Stomach smooth muscle (tissue), 2 donors: ENCODE measurements at regions not wholly inside any gene's neighbourhood (a gene's known extent, or its start where the extent isn't known, plus 50 kb on each side); places are given as distances from the start of the nearest gene placed in this dataset.

ENCODE experiments used
- H3K27ac ChIP-seq: one replicate; pipeline ENCODE4 v1.7.0; 2013; ENCODE audit warnings: mild to moderate bottlenecking, low read length, inconsistent platforms
- H3K27me3 ChIP-seq, 2 donors: one replicate each; pipeline ENCODE4 v1.7.0; 2013; ENCODE audit warnings: low read length in 2 of 2; ENCODE audit not compliant: insufficient read depth in 2 of 2, control insufficient read depth in 1 of 2
- H3K36me3 ChIP-seq, 2 donors: one replicate each; pipeline ENCODE4 v1.7.0; 2013; ENCODE audit warnings: low read length in 2 of 2; ENCODE audit not compliant: control insufficient read depth in 2 of 2, insufficient read depth in 2 of 2
- H3K4me1 ChIP-seq: one replicate; pipeline ENCODE4 v1.7.0; 2013; ENCODE audit warnings: low read length; ENCODE audit not compliant: control insufficient read depth, insufficient read depth
- H3K4me3 ChIP-seq, 2 donors: one replicate each; pipeline ENCODE4 v1.7.0; 2013; ENCODE audit warnings: low read length in 2 of 2
- H3K9ac ChIP-seq, 2 donors: one replicate each; pipeline ENCODE4 v1.7.0; 2013; ENCODE audit warnings: low read length in 2 of 2, mild to moderate bottlenecking in 1 of 2
- H3K9me3 ChIP-seq, 2 donors: one replicate each; pipeline ENCODE4 v1.7.0; 2013; ENCODE audit warnings: low read length in 2 of 2; ENCODE audit not compliant: control insufficient read depth in 2 of 2
- donor health status: healthy.
- donor health status: Pancreatic carcinoma.

DNA sequence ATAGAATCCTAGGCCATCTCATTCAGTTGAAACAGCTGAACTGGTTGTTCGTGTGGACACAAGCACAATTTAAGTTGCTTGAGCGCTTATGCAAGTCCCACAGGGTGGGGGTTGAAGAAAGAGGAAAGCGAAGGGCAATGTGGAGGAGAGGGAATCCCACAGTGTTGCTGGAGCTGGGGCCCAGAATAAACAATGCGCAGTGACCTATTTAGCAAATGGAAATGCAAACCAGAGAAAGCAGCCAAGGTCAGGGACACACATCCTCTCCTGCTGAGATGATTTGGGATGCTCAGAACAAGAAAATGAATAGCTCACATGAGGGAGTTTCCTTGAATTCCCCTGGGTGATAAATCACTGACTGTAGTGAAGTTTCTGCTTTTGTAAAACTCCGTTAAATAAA, 838.3 kb downstream of the TLE4 start:
- Histone ChIP-seq H3K4me3 (no peak overlapping the region), H3K4me1 (peaks cover 3% of the 10 kb centered on the region), H3K9ac (no peak overlapping the region), H3K36me3 (no peaks in the 10 kb centered on the region), H3K9me3 (no peaks in the 10 kb centered on the region), H3K27me3 (no peaks in the 10 kb centered on the region), H3K27ac (no peak overlapping the region)

DNA sequence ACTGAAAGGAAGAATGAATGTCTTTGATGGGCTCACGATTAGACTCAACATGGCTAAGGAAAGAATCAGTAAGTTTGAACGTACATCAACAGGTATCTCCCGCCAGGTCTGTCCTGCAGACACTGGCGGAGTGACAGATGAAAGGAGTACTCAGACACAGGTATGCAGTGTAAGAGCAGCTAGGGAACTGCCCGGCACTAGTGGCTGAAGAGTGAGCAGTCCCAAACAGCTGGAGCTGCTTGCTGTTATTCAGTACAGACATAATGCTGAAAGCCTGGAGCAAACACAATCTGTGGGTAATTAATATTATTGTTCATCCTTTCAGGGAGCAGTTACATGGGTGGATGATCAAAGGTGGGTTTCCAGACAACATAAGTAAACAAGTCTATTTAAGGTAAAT, 835.5 kb downstream of the TLE4 start:
- no peaks in the 10 kb centered on the region for H3K9me3 ChIP-seq

DNA sequence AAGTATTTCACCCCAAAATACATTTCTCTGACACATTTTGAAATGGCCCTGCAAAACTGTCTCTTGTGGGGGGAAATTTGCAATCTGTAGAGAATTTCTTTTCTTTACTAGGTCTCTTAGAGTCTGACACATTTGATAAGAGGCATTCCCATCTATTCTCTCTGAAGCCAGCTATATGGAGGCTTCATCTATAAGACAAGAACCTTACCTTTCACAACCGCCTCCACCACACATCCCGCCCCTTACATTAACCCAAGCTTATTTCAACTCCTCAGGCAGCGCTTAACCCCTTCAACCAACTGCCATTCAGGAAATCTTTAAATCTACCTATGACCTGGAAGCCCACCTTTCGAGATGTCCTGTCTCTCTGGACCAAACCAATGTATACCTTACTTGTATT, 829.5 kb downstream of the TLE4 start:
- Histone ChIP-seq H3K4me3 (no peak overlapping the region), H3K9ac (no peak overlapping the region), H3K27me3 (no peaks in the 10 kb centered on the region), H3K4me1 (no peaks in the 10 kb centered on the region), H3K9me3 (no peaks in the 10 kb centered on the region), H3K27ac (no peak overlapping the region), H3K36me3 (no peaks in the 10 kb centered on the region)

More for the DNA sequence above, 835.5 kb downstream of the TLE4 start:
- H3K4me1 ChIP-seq: peaks cover 3% of the 10 kb centered on the region
- H3K9ac ChIP-seq: no peak overlapping the region
- H3K27ac ChIP-seq: no peak overlapping the region
- no peak overlapping the region for H3K4me3 ChIP-seq
- no peaks in the 10 kb centered on the region for H3K36me3 ChIP-seq
- no peaks in the 10 kb centered on the region for H3K27me3 ChIP-seq

DNA sequence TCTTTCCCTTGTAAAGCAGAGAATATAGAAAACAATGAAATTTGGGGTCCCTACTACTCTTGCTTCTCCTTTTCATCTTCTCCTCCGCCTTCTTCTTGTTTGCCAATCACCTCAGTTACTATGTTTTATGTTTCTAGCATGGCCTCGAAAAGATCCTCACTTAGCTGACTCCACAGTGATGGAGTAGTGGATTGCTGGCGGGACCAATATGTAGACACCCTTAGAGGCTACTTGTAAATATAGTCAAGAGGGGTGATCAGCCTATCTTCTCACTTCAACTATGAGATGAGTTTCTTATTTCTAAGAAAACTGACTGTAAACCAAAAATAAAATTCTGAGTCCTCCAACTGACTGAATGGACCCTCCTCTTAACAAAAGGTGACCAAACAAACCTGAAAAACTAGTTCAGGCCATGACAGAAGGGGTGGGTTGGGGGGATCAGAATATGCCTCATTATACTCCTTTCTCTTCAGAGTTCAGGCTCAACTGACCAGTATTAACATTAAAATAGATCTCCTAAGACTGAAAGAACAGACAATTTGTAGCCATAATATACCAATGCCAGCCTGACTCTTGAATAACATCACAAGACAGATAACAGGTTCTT, 829.0 kb downstream of the TLE4 start:
- no peak overlapping the region for H3K9ac ChIP-seq
- no peaks in the 10 kb centered on the region for H3K9me3 ChIP-seq
- no peaks in the 10 kb centered on the region for H3K27me3 ChIP-seq
- no peaks in the 10 kb centered on the region for H3K4me1 ChIP-seq
- H3K27ac ChIP-seq: no peak overlapping the region
- no peak overlapping the region for H3K4me3 ChIP-seq
- no peaks in the 10 kb centered on the region for H3K36me3 ChIP-seq

DNA sequence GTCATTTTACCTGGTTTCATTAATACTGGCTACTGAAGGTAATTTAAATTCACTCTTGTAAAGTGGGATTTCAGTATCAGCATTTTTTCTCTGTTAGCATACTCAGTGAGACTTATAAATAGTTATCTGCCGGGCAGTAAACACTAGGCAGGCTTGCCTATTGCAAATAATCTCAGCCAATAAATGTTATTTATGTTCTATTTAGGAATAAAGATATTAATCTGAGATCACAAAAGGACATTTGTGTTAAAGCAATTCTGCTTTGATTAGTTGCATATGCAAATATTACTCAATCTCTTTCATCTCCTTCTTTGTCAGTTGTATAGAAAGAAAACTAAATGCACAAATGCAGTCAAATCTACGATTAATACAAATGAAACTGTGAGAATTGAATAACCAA, 827.8 kb downstream of the TLE4 start:
- Histone ChIP-seq H3K9me3 (no peaks in the 10 kb centered on the region), H3K9ac (no peak overlapping the region), H3K4me1 (no peaks in the 10 kb centered on the region), H3K27ac (no peak overlapping the region), H3K36me3 (no peaks in the 10 kb centered on the region), H3K4me3 (no peak overlapping the region), H3K27me3 (no peaks in the 10 kb centered on the region)

DNA sequence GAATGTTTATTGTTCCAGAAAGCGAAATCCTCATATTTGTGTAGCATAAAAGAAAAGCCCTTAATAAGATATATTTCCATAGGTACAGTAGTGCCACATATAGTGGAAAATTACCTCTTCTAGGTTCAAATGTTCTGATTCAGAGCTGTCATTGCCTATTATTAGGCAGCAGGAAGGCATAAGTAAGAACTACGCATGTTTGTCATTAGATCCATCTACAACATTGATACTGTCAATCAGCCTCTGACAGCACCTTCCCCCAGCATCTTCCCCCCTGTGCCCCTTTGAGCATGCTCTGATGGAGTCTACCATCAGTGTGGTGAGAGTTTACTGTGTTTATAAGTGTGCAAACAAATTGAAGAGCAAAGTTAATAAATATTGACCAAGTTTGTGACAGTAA, 816.1 kb downstream of the TLE4 start:
- Histone ChIP-seq H3K9me3 (no peaks in the 10 kb centered on the region), H3K36me3 (no peaks in the 10 kb centered on the region), H3K4me3 (no peak overlapping the region), H3K27me3 (no peaks in the 10 kb centered on the region), H3K4me1 (no peaks in the 10 kb centered on the region), H3K27ac (no peak overlapping the region), H3K9ac (no peak overlapping the region)

DNA sequence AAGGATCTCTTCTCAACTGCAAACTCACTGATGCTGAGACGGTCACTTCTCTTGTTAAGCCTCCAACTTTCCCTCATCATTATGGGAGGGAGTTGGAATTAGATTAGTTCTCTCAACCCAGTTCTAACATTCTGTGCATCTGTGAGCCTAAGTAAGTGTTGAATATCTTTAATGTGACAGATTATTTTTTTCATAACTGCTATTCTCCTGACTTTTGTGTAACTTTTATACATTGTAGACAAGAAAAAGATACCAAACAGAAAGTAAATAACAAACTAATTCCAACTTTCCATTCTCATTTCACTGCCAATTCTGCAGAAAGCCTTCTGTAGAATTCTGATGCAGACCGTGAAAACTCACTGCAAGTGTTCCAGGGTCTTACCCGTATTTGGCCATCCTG, 813.5 kb downstream of the TLE4 start:
- H3K9me3 ChIP-seq: no peaks in the 10 kb centered on the region
- H3K36me3 ChIP-seq: no peaks in the 10 kb centered on the region
- no peak overlapping the region for H3K27ac ChIP-seq
- no peaks in the 10 kb centered on the region for H3K4me1 ChIP-seq
- no peaks in the 10 kb centered on the region for H3K27me3 ChIP-seq
- H3K9ac ChIP-seq: no peak overlapping the region
- H3K4me3 ChIP-seq: no peak overlapping the region

DNA sequence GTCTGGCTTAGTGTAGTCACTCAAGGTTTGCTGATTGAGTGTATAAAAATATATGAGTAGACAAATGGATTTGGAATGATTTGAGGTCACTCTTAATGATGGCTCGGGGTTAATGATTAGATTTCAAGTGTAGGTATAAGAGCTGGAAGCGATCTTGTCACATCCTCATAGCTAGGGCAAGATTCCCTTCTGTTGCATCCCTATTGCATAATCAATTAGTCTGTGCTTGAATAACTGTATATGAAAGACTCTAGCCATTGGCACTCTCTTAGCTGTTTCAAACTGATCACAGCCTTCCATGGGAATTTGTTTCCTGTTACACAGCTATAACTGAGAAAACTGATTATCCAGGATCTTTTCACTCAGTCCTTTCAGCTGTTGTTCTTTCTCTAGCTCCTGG, 811.6 kb downstream of the TLE4 start:
- H3K9ac ChIP-seq: no peak overlapping the region
- H3K36me3 ChIP-seq: no peaks in the 10 kb centered on the region
- H3K9me3 ChIP-seq: no peaks in the 10 kb centered on the region
- H3K27ac ChIP-seq: no peak overlapping the region
- H3K4me3 ChIP-seq: no peak overlapping the region
- H3K4me1 ChIP-seq: no peaks in the 10 kb centered on the region
- no peaks in the 10 kb centered on the region for H3K27me3 ChIP-seq

DNA sequence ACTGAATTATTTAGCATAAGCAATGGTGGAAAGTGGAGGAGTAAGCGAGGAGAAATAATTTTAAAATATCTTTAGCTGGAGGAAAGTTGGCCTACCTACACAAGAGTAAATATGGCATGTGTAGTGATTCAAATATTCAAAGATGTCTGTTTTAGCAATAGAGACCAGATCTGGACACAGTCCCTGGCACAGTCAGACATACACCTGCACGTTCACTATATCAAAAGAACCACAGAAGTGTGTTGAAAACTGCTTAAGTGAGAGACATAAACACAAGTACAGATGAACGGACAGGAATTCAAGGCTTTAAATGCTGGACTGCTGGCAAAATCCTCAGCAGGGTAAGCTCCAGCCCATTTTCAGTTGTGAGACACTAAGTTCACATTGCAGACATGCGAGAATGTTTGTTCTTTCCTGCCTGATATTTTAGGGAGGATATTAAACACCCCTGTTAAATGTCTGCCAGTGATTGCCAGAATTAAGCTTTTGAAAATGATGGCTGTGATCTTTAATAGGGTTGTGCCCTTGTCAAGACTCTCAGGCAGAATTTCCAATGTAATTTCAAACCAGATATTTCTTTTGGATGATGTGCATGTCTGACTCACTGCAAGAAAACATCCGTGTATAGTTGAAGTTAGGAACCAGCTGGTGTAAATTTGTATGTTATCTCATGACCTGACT, 810.6 kb downstream of the TLE4 start:
- Histone ChIP-seq H3K9me3 (no peaks in the 10 kb centered on the region), H3K4me3 (no peak overlapping the region), H3K9ac (no peak overlapping the region), H3K27ac (no peak overlapping the region), H3K36me3 (no peaks in the 10 kb centered on the region), H3K27me3 (no peaks in the 10 kb centered on the region), H3K4me1 (no peaks in the 10 kb centered on the region)

DNA sequence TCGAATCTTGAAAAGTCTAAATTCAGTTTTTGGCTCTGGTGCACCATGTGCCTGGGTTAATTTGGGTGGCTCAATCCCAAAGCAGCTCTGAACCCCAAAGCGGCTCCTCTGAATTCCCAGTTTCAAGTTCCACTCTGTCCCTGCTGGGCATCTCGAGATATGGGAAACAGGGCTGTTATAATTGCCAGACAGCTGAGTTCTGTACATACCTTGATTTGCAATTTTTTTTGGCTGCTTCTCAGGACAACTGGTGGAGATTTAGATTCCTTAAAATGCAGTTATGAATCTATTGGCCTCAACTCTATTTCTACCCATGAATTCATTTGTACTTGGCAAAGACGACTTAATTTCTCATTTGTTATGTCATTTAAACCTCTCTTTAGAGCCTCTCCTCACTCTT, 808.5 kb downstream of the TLE4 start:
- H3K4me3 ChIP-seq: no peak overlapping the region
- H3K9me3 ChIP-seq: no peaks in the 10 kb centered on the region
- H3K27ac ChIP-seq: no peak overlapping the region
- no peak overlapping the region for H3K9ac ChIP-seq
- H3K4me1 ChIP-seq: no peaks in the 10 kb centered on the region
- H3K27me3 ChIP-seq: no peaks in the 10 kb centered on the region
- no peaks in the 10 kb centered on the region for H3K36me3 ChIP-seq

DNA sequence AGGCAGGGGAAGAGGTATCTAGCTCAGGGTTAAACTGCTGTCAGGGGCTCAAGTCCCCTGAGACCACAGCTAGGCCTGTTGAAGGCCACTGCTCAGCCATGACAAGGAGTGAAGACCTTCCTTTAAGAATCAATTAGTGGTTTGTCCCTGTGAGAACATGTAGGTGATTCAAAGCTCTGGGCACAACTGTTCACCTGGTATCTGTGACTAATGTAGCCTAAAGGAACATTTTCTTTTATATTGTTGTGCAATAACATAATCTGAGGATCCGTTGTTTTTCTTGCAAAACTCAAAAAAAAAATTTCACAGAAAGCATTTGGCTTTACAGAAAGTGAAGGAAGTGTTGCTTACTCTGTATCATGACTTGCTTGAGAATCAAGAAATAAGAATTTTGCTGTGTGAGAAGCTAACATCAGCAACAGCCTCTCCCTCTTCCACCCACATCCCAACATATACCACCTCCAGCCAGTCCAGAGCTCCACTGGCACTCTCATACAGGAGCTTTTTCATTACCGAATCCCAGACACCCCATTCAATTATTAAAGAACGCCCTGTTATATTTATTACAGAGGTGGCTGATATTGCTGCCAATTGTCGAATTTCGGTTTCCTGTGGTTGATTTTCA, 807.0 kb downstream of the TLE4 start:
- H3K4me1 ChIP-seq: no peaks in the 10 kb centered on the region
- no peaks in the 10 kb centered on the region for H3K36me3 ChIP-seq
- H3K27ac ChIP-seq: no peak overlapping the region
- H3K9me3 ChIP-seq: no peaks in the 10 kb centered on the region
- H3K4me3 ChIP-seq: no peak overlapping the region
- H3K27me3 ChIP-seq: no peaks in the 10 kb centered on the region
- H3K9ac ChIP-seq: no peak overlapping the region
